GM12878 (cell line): ENCODE measurements at regions not wholly inside any gene's neighbourhood (a gene's known extent, or its start where the extent isn't known, plus 50 kb on each side); places are given as distances from the start of the nearest gene placed in this dataset.

Experiments used
- ATAC-seq: fragments of 200-7000 bp; cut with Tn5 transposase; 3 replicates; pipeline ENCODE4 v1.9.1; 2020; ENCODE audit warnings: mild to moderate bottlenecking, moderate library complexity
- BruUV-seq: library from RNA; stranded (reverse); fragments of 400-500 nt; replicated peaks from 2 replicates; lab custom pipeline; 2021; lab: Mats Ljungman, UMichigan
- CTCF ChIA-PET: fragments of 300-600 bp; sonication (Branson Sonifier 250); formaldehyde crosslinking; extraction: SDS; loops from one replicate; lab custom pipeline; 2021; ENCODE audit warnings: inconsistent platforms; lab: Yijun Ruan, JAX
- POLR2A ChIA-PET: fragments of 350-600 bp; formaldehyde crosslinking; extraction: SDS; loops from one replicate; lab custom pipeline; 2021; ENCODE audit warnings: inconsistent platforms; lab: Charles Lee
- RAD21 ChIA-PET: fragments of 300-600 bp; sonication (Branson Sonifier 250); formaldehyde crosslinking; loops from one replicate; lab custom pipeline; 2023; ENCODE audit warnings: antibody characterized with exemption; ENCODE audit not compliant: unreplicated experiment; lab: Charles Lee
- SMC1A ChIA-PET: fragments of 300-600 bp; sonication (Branson Sonifier 250); formaldehyde crosslinking; loops from one replicate; lab custom pipeline; 2023; ENCODE audit not compliant: unreplicated experiment, uncharacterized antibody; lab: Charles Lee
- DNase-seq: peaks from one replicate; pipeline ENCODE4 v3.0.0-alpha.2; 2011; ENCODE audit warnings: low read depth, low spot score
- FAIRE-seq: peaks from 3 replicates; lab custom pipeline; 2011; peaks lifted over from hg19 to GRCh38; lab: Jason Lieb, UNC
- H2AFZ ChIP-seq: 2 replicates; pipeline ENCODE4 v1.6.0; 2011; ENCODE audit warnings: low read depth, low read length, control low read depth; ENCODE audit not compliant: control insufficient read depth
- H3K27ac ChIP-seq: 2 replicates; pipeline ENCODE4 v1.5.1; 2011; ENCODE audit warnings: control low read depth; ENCODE audit not compliant: control insufficient read depth, insufficient read depth
- H3K27me3 ChIP-seq, 2 experiments: replicated peaks in 1 of 2; 2 replicates each; pipeline versions ENCODE4 v1.6.0 to v1.6.1; 2011; ENCODE audit warnings: low read length in 1 of 2; ENCODE audit not compliant: control insufficient read depth in 2 of 2, insufficient read depth in 2 of 2
- H3K36me3 ChIP-seq, 2 experiments: 2 replicates each; pipeline ENCODE4 v1.5.1; 2011; ENCODE audit warnings: low read length in 1 of 2; ENCODE audit not compliant: control insufficient read depth in 2 of 2, insufficient read depth in 2 of 2
- H3K4me1 ChIP-seq: 2 replicates; pipeline ENCODE4 v1.6.1; 2011; ENCODE audit warnings: mild to moderate bottlenecking, low read length, moderate library complexity, mixed read lengths; ENCODE audit not compliant: control insufficient read depth, insufficient read depth
- H3K4me2 ChIP-seq: 2 replicates; pipeline ENCODE4 v1.6.0; 2011; ENCODE audit warnings: control low read depth; ENCODE audit not compliant: control insufficient read depth, insufficient read depth
- H3K4me3 ChIP-seq: fragments of 200-600 bp; sonication (generic); 2 replicates; pipeline ENCODE4 v1.5.1; 2016
- H3K79me2 ChIP-seq: 2 replicates; pipeline ENCODE4 v1.6.0; 2011; ENCODE audit warnings: low read length; ENCODE audit not compliant: control insufficient read depth, insufficient read depth
- H3K9ac ChIP-seq: 2 replicates; pipeline ENCODE4 v1.8.0; 2011; ENCODE audit warnings: low read length, control low read depth, mixed read lengths; ENCODE audit not compliant: control insufficient read depth, insufficient read depth
- H3K9me3 ChIP-seq: replicated peaks from 3 replicates; pipeline ENCODE4 v1.5.1; 2011; ENCODE audit warnings: mild to moderate bottlenecking, low read length; ENCODE audit not compliant: control insufficient read depth, insufficient read depth
- H4K20me1 ChIP-seq: 2 replicates; pipeline ENCODE4 v1.6.0; 2011; ENCODE audit not compliant: control insufficient read depth, insufficient read depth
- CBFB ChIP-seq: IDR thresholded peaks from 2 replicates; pipeline ENCODE4 v1.6.1; 2016; ENCODE audit warnings: antibody characterized with exemption, low read depth
- MYC ChIP-seq: IDR thresholded peaks from 2 replicates; pipeline ENCODE4 v1.6.1; 2011; ENCODE audit warnings: mild to moderate bottlenecking, low read length, moderate library complexity, inconsistent platforms; ENCODE audit not compliant: insufficient read depth, insufficient replicate concordance, insufficient read length, severe bottlenecking
- POLR2AphosphoS2 ChIP-seq: IDR thresholded peaks from 2 replicates; pipeline ENCODE4 v1.6.1; 2011; ENCODE audit warnings: low read depth, mild to moderate bottlenecking, low read length, improper control_type of control experiment, moderate library complexity
- RAD21 ChIP-seq: IDR thresholded peaks from 2 replicates; pipeline ENCODE4 v1.6.1; 2011; ENCODE audit warnings: mild to moderate bottlenecking, low read depth, low read length, moderate library complexity; ENCODE audit not compliant: insufficient read depth
- SUPT20H ChIP-seq: IDR thresholded peaks from 2 replicates; pipeline ENCODE4 v1.6.1; 2011; ENCODE audit warnings: low read depth, mild to moderate bottlenecking, low read length, moderate library complexity, borderline replicate concordance; ENCODE audit not compliant: control insufficient read depth
- WGBS: methylation state at CpG from one replicate; pipeline ENCODE4 v1.1.6; 2016; ENCODE audit warnings: low lambda C conversion rate; ENCODE audit not compliant: insufficient replicate concordance, insufficient coverage; ENCODE audit errors: missing lambda C conversion rate; 5-methylcytosine and 5-hydroxymethylcytosine counted together
- in situ Hi-C: fragments of 300-500 bp; cut with MboI; formaldehyde crosslinking; loops from 9 replicates; pipeline ENCODE4 v1.14.3; 2018; ENCODE audit warnings: mixed read lengths
- intact Hi-C: fragments of 100-400 bp; cut with micrococcal nuclease; formaldehyde crosslinking; loops from one replicate; pipeline ENCODE4 v1.14.2; 2022; ENCODE audit not compliant: unreplicated experiment
- TF ChIP-seq, protein P1 (sequence below): fragments of 450-650 bp; conservative IDR thresholded peaks from 2 replicates; pipeline ENCODE4 v1.6.1; 2017; ENCODE audit warnings: mild to moderate bottlenecking, moderate library complexity
- TF ChIP-seq, protein P2 (sequence below): fragments of 450-650 bp; IDR thresholded peaks from 2 replicates; pipeline ENCODE4 v1.6.1; 2018; ENCODE audit warnings: mild to moderate bottlenecking, low read depth, moderate library complexity; ENCODE audit not compliant: partially characterized antibody
- TF ChIP-seq, protein P3 (sequence below): fragments of 450-650 bp; IDR thresholded peaks from 2 replicates; pipeline ENCODE4 v1.6.1; 2014; ENCODE audit warnings: mild to moderate bottlenecking

DNA sequence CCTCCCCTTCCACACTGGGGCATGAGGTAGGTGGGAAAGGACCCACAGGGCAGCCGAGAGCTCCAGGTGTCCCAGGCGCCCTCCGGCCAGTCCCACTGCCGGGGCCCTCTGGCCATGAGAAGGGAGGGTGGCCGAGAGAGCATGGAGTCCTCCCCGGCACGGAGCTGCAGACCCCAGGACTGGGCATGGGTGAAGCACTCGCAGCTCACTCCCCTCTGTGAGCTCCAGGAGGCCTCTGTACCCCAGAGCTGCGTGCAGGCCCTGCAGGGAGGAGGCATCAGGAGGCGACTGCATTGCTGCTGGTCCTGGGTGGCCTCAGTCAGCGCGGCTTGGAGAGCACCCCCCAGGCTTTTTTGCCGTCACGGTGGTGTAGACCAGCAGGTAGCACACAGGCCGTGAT is 80.1 kb upstream of the TTC34 start:
- intact Hi-C loops (no loop called here), in situ Hi-C loops (no loop called here)
- H2AFZ ChIP-seq = no peak overlapping the region
- no peak overlapping the region for H3K27ac ChIP-seq
- no peak overlapping the region for H3K4me2 ChIP-seq
- H4K20me1 ChIP-seq = no peaks in the 10 kb centered on the region
- WGBS = 28% methylated on average over 15 of the region's 15 CpGs
- no peaks in the 10 kb centered on the region for H3K27me3 ChIP-seq
- H3K9me3 ChIP-seq = no peaks in the 10 kb centered on the region; the same call in 2 of the 3 replicates
- DNase-seq (no peak), FAIRE-seq (no peak), ATAC-seq (no peak)
- TF ChIP-seq MYC = no peak
- TF ChIP-seq, protein P1, sequence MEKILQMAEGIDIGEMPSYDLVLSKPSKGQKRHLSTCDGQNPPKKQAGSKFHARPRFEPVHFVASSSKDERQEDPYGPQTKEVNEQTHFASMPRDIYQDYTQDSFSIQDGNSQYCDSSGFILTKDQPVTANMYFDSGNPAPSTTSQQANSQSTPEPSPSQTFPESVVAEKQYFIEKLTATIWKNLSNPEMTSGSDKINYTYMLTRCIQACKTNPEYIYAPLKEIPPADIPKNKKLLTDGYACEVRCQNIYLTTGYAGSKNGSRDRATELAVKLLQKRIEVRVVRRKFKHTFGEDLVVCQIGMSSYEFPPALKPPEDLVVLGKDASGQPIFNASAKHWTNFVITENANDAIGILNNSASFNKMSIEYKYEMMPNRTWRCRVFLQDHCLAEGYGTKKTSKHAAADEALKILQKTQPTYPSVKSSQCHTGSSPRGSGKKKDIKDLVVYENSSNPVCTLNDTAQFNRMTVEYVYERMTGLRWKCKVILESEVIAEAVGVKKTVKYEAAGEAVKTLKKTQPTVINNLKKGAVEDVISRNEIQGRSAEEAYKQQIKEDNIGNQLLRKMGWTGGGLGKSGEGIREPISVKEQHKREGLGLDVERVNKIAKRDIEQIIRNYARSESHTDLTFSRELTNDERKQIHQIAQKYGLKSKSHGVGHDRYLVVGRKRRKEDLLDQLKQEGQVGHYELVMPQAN = no peak
- TF ChIP-seq, protein P2, sequence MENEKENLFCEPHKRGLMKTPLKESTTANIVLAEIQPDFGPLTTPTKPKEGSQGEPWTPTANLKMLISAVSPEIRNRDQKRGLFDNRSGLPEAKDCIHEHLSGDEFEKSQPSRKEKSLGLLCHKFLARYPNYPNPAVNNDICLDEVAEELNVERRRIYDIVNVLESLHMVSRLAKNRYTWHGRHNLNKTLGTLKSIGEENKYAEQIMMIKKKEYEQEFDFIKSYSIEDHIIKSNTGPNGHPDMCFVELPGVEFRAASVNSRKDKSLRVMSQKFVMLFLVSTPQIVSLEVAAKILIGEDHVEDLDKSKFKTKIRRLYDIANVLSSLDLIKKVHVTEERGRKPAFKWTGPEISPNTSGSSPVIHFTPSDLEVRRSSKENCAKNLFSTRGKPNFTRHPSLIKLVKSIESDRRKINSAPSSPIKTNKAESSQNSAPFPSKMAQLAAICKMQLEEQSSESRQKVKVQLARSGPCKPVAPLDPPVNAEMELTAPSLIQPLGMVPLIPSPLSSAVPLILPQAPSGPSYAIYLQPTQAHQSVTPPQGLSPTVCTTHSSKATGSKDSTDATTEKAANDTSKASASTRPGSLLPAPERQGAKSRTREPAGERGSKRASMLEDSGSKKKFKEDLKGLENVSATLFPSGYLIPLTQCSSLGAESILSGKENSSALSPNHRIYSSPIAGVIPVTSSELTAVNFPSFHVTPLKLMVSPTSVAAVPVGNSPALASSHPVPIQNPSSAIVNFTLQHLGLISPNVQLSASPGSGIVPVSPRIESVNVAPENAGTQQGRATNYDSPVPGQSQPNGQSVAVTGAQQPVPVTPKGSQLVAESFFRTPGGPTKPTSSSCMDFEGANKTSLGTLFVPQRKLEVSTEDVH = no peak
- no peak for TF ChIP-seq SUPT20H
- TF ChIP-seq, protein P3, sequence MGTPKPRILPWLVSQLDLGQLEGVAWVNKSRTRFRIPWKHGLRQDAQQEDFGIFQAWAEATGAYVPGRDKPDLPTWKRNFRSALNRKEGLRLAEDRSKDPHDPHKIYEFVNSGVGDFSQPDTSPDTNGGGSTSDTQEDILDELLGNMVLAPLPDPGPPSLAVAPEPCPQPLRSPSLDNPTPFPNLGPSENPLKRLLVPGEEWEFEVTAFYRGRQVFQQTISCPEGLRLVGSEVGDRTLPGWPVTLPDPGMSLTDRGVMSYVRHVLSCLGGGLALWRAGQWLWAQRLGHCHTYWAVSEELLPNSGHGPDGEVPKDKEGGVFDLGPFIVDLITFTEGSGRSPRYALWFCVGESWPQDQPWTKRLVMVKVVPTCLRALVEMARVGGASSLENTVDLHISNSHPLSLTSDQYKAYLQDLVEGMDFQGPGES = no peak
- TF ChIP-seq RAD21 = no peak
- TF ChIP-seq CBFB = no peak
- no peak for TF ChIP-seq POLR2AphosphoS2
- H3K9ac ChIP-seq = no peak overlapping the region
- ChIA-PET CTCF (no interaction called here), RAD21 (no interaction called here), POLR2A (no interaction called here), SMC1A (no interaction called here)
- H3K79me2 ChIP-seq = no peaks in the 10 kb centered on the region
- no peak overlapping the region for H3K4me3 ChIP-seq
- H3K36me3 ChIP-seq = no peaks in the 10 kb centered on the region
- H3K4me1 ChIP-seq = no peaks in the 10 kb centered on the region
- BruUV-seq = no TSS peak
